ENCODE measurements at regions not wholly inside any gene's neighbourhood (a gene's known extent, or its start where the extent isn't known, plus 50 kb on each side); places are given as distances from the start of the nearest gene placed in this dataset.

DNA sequence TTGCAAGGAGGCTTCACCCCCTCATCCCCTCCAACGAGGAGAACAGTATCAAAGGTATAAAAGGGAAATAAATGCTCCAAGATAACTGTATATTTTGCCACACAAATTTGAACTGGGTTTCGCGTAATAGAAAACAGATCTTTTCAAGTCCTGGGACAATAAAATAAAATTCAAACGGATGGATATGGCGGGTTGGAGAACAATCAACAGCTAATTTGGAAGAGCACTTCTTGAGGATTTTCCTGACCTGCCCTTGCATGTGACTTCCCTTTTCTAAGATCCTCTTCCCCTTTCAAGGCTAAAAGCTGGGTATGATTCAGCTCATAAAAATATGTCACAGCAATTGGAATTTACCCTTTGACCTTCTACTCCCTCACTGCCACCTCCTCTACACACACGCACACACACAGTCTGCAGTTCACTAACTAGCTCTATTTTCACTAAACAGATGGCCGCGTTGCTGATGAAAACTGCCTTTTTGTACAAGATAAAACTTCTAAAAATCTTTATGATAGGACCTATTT is 386.9 kb downstream of the FIGN start:
- TF ChIP-seq, protein P1, sequence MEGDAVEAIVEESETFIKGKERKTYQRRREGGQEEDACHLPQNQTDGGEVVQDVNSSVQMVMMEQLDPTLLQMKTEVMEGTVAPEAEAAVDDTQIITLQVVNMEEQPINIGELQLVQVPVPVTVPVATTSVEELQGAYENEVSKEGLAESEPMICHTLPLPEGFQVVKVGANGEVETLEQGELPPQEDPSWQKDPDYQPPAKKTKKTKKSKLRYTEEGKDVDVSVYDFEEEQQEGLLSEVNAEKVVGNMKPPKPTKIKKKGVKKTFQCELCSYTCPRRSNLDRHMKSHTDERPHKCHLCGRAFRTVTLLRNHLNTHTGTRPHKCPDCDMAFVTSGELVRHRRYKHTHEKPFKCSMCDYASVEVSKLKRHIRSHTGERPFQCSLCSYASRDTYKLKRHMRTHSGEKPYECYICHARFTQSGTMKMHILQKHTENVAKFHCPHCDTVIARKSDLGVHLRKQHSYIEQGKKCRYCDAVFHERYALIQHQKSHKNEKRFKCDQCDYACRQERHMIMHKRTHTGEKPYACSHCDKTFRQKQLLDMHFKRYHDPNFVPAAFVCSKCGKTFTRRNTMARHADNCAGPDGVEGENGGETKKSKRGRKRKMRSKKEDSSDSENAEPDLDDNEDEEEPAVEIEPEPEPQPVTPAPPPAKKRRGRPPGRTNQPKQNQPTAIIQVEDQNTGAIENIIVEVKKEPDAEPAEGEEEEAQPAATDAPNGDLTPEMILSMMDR (IDR thresholded peaks at IDR 0.05): no peak
- TF ChIP-seq POLR2A (IDR thresholded peaks at IDR 0.05): no peak
